NCI-H1417 treated with DMSO at 0.1 percent for 48 hours (cell line): ENCODE measurements at regions not wholly inside any gene's neighbourhood (a gene's known extent, or its start where the extent isn't known, plus 50 kb on each side); places are given as distances from the start of the nearest gene placed in this dataset.

Experiments
- DNase-seq: peaks from one replicate; lab custom pipeline; 2025; lab: John Stamatoyannopoulos, UW

DNA sequence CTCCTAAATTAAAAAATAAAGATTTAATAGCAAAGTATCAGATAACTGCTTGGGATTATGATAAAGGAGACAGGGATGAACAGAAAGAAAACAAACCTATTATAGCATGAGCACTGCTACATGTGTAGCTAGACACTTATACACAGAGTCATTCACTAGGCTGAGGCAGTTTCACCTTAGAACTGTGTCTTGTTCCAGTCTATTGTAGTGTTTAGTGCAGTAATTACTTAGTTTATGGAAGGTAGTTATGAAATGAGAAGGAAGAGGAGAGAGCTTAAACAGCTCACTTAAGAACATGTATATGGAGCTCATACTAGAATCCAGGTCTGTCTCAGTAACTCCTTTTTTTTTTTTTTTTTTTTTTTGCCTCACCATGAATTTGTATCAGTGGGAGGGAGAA, 441.4 kb downstream of the PDCD6IP start:
- DNase-seq, result no peak

GRCh38 chr3:34247401-34247800, 449.0 kb downstream of the PDCD6IP start:
- no peak for DNase-seq

- DNase-seq, result no peak
Measured at GRCh38 chr3:34248352-34248751, 449.9 kb downstream of the PDCD6IP start.

DNA sequence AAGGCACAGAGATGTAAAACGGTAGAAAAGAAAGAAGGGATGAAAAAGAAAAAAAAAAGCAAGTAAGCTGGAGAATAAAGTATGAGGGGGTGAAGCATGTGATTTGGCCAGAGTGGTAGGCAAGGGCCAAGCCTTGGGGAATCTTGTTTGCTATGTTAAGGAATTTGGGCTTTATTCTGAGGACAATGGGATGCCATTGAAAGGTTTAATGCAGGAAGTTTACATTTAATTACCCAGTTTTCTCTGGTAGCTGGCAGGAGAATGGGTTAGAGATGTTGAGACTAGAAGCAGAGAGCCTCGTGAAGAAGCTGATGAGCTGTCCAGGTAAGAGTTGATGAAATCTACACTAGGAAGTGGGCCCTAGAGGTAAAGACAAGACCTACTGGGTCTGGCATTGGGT, 455.9 kb downstream of the PDCD6IP start:
- no peak for DNase-seq

DNA sequence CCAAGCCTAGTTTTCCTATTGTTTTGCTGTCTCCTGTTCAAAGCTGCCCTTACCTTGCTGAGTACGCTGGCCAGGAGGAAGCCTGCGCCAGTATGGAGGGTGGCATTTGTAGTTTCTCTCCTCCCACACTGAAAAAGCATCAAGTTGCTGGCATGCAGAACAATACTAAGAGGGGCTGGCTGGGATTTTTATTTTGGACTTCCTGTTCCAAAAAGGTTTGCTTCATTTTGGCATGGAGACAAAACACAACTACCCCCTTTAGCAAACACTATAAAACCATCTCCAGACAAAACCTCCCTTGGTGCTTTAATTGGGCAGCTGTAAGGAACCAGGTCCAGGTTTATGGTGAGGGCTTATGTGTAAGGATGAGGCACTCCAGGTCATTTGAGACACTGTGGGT, 457.6 kb downstream of the PDCD6IP start:
- DNase-seq, result no peak

DNA sequence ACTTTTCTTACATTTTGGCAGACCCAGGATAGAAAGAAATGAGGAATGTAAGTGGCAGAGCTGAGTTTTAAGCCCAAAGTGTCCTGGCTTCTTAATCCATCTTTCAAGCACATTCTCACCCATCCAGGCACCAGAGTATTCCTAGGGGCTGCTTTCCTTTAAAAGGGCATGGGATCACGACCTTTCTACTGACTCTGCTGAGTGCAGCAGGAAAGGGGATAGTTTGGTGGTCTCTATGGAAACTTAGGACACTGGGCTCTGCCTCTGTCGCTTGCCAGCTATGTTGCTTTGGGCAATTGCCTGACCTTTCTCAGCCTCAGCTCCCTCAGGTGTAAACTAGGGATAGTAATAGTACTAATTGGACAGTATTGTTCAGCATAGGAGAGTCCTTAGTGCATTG, 458.4 kb downstream of the PDCD6IP start:
- DNase-seq, result no peak

- DNase-seq, result no peak
Measured at GRCh38 chr3:34258271-34258998, 460.0 kb downstream of the PDCD6IP start.

DNA sequence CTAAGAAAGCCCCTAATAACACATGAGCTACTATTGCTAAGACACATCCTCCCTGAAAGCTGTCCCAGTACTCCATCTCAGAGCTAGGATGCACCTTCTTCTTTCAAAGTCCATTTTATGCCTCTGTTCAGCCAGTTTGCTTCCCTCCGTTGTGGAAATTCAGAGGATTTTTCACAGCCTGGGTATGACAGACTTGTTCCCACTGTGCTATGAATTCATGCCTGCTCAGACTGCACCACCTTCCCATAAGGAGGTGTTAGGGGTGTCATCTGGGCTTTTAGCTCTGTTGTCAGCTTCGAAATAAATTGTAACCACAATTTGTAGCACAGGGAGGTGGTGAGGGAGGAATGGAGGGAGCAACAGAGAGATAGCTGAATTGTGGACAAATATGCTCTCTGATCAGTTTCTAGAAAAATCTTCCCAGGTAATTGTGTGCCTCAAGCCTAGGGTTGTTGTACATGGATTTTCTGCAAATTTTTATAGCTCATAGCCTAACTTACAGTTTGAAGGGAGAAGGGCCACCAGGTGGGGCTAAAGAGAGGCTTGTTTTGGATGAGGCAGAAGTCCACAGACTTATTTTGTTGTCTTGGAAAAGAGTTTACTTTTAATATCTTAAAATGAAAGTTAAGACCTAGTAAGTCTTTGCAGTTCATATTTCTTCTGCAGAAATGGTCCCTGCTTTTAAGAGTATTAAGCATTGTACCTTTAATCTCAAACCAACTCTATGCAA, 462.0 kb downstream of the PDCD6IP start:
- DNase-seq, result no peak

GRCh38 chr3:34261001-34261385, 462.6 kb downstream of the PDCD6IP start:
- DNase-seq, result no peak

GRCh38 chr3:34263101-34263621, 464.7 kb downstream of the PDCD6IP start:
- DNase-seq, result no peak

DNA sequence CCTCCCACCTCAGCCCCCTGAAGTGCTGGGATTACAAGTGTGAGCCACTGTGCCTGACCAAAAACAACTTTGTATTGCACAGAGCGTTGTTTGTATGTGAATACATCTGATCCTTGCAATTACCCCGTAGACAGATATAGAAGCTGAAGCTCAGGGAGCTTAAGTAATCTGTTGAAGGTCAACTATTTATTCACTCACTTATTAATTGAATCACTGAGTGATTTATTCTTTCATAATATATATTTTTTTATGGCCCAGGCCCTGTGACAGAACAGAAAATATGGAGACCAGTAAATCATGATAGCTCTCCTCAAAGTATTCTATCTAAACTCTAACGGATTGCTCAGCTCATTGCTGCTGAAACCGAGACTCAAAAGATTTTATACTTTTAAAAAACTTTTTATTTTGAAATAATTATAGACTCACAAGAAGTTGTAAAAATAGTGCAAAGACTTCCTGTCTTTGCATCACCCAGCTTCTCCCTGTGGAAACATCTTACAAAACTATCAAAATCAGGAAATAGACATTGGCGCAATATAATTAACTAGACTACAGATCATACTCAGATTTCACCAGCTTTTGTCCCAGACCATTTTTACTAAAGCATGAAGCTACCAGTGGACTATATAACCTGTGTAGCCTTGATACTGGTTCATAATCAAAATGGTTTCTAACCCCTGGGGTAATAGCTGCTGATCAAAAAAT, 466.1 kb downstream of the PDCD6IP start:
- no peak for DNase-seq

GRCh38 chr3:34267088-34267487, 468.7 kb downstream of the PDCD6IP start:
- no peak for DNase-seq

DNA sequence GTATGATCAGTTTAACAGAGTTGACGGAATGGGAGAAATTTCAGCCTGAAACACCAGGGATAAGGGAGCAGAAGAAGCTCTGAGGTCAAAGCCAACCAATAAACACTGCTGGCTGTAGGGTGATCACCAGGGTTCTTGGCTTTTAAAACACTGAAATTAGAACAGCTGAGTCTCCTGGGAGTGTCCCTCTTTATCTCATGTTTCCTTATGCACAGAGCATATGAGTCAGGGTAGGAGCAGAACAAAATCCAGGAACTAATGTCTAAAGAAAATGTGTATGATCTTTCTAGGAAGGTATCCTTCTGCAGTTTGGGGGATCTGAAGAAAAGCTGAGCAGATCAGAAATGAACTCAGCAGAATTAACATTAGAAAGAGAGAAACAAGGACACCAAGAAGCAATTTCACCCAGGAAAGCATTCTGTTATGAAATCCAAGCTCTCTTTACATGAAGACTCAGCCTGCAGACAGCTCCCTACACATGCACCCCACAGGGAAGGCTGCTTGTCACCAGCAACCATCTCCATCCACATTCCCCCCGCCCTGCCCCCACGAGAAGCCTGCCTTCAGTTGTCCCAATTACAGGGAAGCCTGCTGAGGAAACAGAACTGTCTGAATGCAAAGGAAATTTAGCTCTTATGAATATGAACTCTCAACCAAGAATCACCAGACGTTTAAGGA, 469.7 kb downstream of the PDCD6IP start:
- no peak for DNase-seq

DNA sequence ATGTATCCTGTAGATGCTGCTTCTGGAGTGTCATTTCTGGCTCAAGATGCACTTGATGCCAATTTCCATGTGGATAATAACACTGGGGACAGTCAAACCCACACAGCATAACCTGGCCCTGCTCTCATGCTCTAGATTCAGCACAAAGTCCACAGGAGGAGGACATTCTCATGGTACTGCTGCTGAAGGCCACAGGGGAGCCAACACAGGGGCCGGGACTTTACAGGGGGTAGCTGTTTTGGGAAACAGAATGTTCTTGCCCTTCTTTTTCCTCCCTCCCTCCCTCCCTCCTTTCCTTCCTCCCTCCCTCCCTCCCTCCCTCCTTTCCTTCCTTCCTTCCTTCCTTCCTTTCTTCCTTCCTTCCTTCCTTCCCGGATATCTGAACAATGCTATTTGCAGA, 477.4 kb downstream of the PDCD6IP start:
- DNase-seq, result no peak

DNA sequence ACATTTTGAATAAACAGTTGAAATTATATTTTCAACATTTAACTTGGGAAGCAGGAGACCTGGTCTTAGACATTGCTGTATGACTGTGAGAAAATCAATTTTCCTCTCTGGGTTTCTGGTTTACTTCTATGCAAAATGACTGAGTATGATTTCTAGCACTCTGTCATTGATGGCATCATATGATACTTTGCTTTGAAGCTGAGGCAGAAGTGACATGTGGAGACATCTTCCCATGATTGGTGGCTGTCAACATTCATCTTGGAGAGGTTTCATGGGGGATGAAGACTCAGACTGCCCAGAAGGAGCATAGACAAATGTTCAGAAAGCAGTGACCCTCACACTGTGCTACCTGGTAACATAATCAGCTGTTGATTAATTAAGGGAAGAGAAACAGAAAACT, 477.9 kb downstream of the PDCD6IP start:
- no peak for DNase-seq

GRCh38 chr3:34277110-34277509, 478.7 kb downstream of the PDCD6IP start:
- no peak for DNase-seq

DNA sequence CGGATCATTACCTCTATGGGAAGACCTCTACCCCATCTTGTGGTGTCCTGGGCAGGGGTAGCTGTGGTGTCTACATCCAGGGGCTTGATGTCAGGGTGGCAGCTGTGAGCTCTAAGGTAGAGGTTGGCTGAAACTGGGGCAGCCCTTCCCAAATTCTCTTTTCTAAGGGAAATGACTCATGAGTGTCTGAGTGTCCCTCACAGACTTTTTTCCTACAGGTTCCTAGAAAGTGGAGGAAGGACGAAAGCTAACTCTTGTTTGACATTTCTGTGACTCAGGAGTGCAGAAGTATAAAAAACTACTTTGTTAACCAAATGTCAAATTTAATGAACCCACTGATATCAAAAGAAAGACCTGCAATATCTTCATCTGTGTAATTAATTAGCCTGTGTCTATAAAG, 481.5 kb downstream of the PDCD6IP start:
- no peak for DNase-seq

DNA sequence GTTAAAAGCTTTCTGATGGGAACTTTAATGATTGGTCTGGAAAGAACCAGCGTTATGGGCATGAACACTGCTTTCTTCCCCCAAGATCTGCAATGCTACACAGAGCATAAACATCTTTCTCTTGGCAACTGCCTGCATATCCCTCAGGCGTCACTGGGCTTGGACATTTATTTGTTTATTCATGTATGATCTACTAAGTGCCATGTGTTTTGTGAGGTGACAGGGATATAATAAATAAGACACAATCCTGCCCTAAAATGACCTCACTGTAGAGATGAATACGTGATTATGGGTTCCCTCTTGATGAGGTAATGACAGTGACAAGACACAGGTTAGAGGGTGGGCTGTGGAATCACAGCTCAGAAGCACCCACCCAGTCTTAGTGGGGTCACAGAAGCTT, 485.3 kb downstream of the PDCD6IP start:
- DNase-seq, result no peak

DNA sequence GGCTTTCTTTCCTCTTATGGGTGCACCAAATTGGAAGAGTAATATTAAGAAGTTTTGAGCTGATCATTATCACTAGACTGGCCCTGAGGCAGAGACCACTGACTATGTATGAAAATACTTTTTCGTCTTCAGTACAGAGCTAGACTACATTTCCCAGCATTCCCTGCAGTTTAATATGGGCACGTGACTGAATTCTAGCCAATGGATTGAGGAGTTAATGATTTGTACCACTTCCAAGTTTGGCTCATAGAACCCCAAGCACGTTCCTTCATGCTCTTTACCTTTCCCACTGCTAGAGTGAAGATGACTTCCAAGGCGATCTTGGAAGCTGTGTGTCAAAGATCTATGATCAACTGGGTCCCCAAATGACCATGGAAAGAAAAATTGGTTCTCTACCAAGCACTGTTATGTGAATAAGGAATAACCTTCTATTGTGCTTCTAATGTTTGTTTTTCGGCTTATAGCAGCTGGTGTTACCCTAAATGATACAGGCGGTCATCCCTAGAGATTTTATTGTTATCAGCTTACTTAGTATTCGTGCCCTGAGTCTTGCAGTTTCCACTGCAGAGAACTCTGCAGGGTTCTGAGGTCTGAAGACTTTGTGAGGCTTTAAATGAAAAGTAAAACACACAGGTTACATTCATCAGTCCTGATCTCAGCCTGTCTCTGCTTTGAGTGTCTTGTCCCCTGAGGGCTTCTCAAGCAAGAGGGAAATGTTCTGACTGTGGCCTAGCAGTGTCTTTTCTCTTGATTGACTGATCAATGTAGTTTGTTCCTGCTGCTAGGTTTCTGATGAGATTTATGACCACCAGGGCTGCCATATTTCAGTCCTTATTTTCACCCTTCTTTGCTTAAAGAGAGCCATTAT, 486.8 kb downstream of the PDCD6IP start:
- no peak for DNase-seq

- no peak for DNase-seq
Measured at GRCh38 chr3:34285827-34286188, 487.4 kb downstream of the PDCD6IP start.

- DNase-seq, result no peak
Measured at GRCh38 chr3:34292605-34293300, 494.3 kb downstream of the PDCD6IP start.
